HG02642 (cell line): ENCODE measurements at regions not wholly inside any gene's neighbourhood (a gene's known extent, or its start where the extent isn't known, plus 50 kb on each side); places are given as distances from the start of the nearest gene placed in this dataset.
"Not testable (repeated sequence)": the region's sequence is repeated elsewhere in the genome, so short reads cannot be mapped to it uniquely, and the experiment has no call there.

Experiments
- ATAC-seq: cut with Tn5 transposase; IDR thresholded peaks from one replicate; pipeline ENCODE4 v1.9.1; 2021; ENCODE audit warnings: mild to moderate bottlenecking; ENCODE audit not compliant: unreplicated experiment, poor library complexity

- ATAC-seq, result no peak
Measured at GRCh38 chr5:135106610-135107471, 72.8 kb upstream of the PITX1 start.

- no peak for ATAC-seq
Measured at GRCh38 chr5:135106136-135106535, 72.1 kb upstream of the PITX1 start.

- ATAC-seq, result no peak
Measured at GRCh38 chr5:135105105-135105484, 71.1 kb upstream of the PITX1 start.

GRCh38 chr5:135103575-135103853 is 69.5 kb upstream of the PITX1 start:
- ATAC-seq, result no peak

- ATAC-seq, result no peak
Measured at GRCh38 chr5:135102716-135103574, 68.9 kb upstream of the PITX1 start.

GRCh38 chr5:135100431-135100830 is 66.4 kb upstream of the PITX1 start:
- ATAC-seq, result no peak

GRCh38 chr5:135100011-135100410 is 66.0 kb upstream of the PITX1 start:
- ATAC-seq, result no peak

- no peak for ATAC-seq
Measured at GRCh38 chr5:135097390-135097789, 63.4 kb upstream of the PITX1 start.

GRCh38 chr5:135095871-135096270 is 61.8 kb upstream of the PITX1 start:
- ATAC-seq, result no peak

- no peak for ATAC-seq
Measured at GRCh38 chr5:135095052-135095715, 61.2 kb upstream of the PITX1 start.

GRCh38 chr5:135094339-135095051 is 60.5 kb upstream of the PITX1 start:
- ATAC-seq, result no peak

- not testable (repeated sequence) for ATAC-seq
Measured at GRCh38 chr5:135093483-135093882, 59.5 kb upstream of the PITX1 start.

- ATAC-seq, result no peak
Measured at GRCh38 chr5:135092476-135092875, 58.4 kb upstream of the PITX1 start.

- no peak for ATAC-seq
Measured at GRCh38 chr5:135091286-135091685, 57.3 kb upstream of the PITX1 start.

GRCh38 chr5:135089912-135090311 is 55.9 kb upstream of the PITX1 start:
- ATAC-seq, result no peak

- ATAC-seq, result no peak
Measured at GRCh38 chr5:135088911-135089310, 54.9 kb upstream of the PITX1 start.

- no peak for ATAC-seq
Measured at GRCh38 chr5:135087950-135088349, 53.9 kb upstream of the PITX1 start.

GRCh38 chr5:135085936-135086725 is 52.1 kb upstream of the PITX1 start:
- ATAC-seq, result no peak

GRCh38 chr5:135085133-135085935 is 51.3 kb upstream of the PITX1 start:
- no peak for ATAC-seq
